ENCODE measurements at regions not wholly inside any gene's neighbourhood (a gene's known extent, or its start where the extent isn't known, plus 50 kb on each side); places are given as distances from the start of the nearest gene placed in this dataset.

- no peak for DNase-seq
Observed at GRCh38 chr9:2984491-2984890, 140.6 kb upstream of the PUM3 start.

- DNase-seq = no peak
Observed at GRCh38 chr9:2979957-2980610, 136.2 kb upstream of the PUM3 start.

GRCh38 chr9:2972475-2972874 lies 128.6 kb upstream of the PUM3 start:
- DNase-seq = no peak

GRCh38 chr9:2970864-2971263 lies 127.0 kb upstream of the PUM3 start:
- DNase-seq = no peak

GRCh38 chr9:2967766-2968165 lies 123.9 kb upstream of the PUM3 start:
- no peak for DNase-seq

- DNase-seq = no peak
Observed at GRCh38 chr9:2966565-2967300, 122.8 kb upstream of the PUM3 start.

GRCh38 chr9:2964470-2964869 lies 120.6 kb upstream of the PUM3 start:
- DNase-seq = no peak

- DNase-seq = no peak
Observed at GRCh38 chr9:2963307-2963706, 119.4 kb upstream of the PUM3 start.

GRCh38 chr9:2962471-2963172 lies 118.7 kb upstream of the PUM3 start:
- DNase-seq = no peak

- no peak for DNase-seq
Observed at GRCh38 chr9:2958219-2958618, 114.3 kb upstream of the PUM3 start.

GRCh38 chr9:2957656-2958200 lies 113.8 kb upstream of the PUM3 start:
- DNase-seq = no peak

GRCh38 chr9:2955575-2955974 lies 111.7 kb upstream of the PUM3 start:
- no peak for DNase-seq

GRCh38 chr9:2939368-2939767 lies 95.5 kb upstream of the PUM3 start:
- DNase-seq = no peak

- DNase-seq = no peak
Observed at GRCh38 chr9:2936221-2936620, 92.3 kb upstream of the PUM3 start.

- no peak for DNase-seq
Observed at GRCh38 chr9:2934883-2935282, 91.0 kb upstream of the PUM3 start.

- no peak for DNase-seq
Observed at GRCh38 chr9:2934241-2934650, 90.4 kb upstream of the PUM3 start.

- DNase-seq = no peak
Observed at GRCh38 chr9:2933165-2934095, 89.5 kb upstream of the PUM3 start.

GRCh38 chr9:2928411-2928810 lies 84.5 kb upstream of the PUM3 start:
- no peak for DNase-seq

GRCh38 chr9:2925016-2925415 lies 81.1 kb upstream of the PUM3 start:
- DNase-seq = no peak

- DNase-seq = no peak
Observed at GRCh38 chr9:2924380-2924768, 80.5 kb upstream of the PUM3 start.

GRCh38 chr9:2923766-2924379 lies 80.0 kb upstream of the PUM3 start:
- peak; percentile 52 for DNase-seq

GRCh38 chr9:2919347-2919746 lies 75.5 kb upstream of the PUM3 start:
- no peak for DNase-seq

All from NCI-H2029 (cell line).